CD4-positive, alpha-beta T cell treated with Interleukin-4 for 1 hour (primary cell): ENCODE measurements at regions not wholly inside any gene's neighbourhood (a gene's known extent, or its start where the extent isn't known, plus 50 kb on each side); places are given as distances from the start of the nearest gene placed in this dataset.
A peak's percentile ranks its signal among the peaks of the same experiment; 100 is the strongest.
"Not testable (repeated sequence)": the region's sequence is repeated elsewhere in the genome, so short reads cannot be mapped to it uniquely, and the experiment has no call there.

Source experiments
- DNase-seq, 2 donors: peaks; one replicate each; pipeline ENCODE4 v3.0.0-alpha.2; 2020 to 2022

DNA sequence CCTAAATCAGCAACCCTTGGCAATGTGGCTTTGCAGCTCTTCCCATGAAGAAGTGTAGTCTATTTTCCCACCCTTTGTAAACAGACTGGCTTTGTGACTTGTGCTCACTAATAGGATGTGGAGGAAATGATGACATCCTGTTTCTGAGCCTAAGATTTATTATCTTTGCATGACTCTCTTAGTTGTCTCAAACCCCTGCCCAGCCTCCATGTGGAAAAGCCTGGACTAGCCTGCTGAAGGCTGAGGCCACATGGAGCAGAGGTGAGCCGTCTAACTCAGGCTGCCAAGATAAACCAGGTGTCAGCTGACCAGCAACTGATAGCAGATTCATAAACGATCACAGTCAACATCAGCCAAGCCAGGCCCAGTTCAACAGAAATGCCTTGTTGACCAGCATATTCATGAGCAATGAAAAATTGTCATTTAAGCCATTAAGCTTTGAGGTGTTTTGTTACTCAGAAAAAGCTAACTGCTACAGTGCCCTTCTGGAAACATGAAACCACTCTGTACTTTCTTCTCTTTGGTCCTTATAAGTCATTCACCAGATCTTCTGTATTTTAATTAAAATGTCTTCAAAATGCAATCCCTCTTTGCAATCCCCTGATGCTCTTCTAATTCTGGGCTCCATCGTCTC, 586.3 kb upstream of the ANKRD30A start:
- no peak for DNase-seq

DNA sequence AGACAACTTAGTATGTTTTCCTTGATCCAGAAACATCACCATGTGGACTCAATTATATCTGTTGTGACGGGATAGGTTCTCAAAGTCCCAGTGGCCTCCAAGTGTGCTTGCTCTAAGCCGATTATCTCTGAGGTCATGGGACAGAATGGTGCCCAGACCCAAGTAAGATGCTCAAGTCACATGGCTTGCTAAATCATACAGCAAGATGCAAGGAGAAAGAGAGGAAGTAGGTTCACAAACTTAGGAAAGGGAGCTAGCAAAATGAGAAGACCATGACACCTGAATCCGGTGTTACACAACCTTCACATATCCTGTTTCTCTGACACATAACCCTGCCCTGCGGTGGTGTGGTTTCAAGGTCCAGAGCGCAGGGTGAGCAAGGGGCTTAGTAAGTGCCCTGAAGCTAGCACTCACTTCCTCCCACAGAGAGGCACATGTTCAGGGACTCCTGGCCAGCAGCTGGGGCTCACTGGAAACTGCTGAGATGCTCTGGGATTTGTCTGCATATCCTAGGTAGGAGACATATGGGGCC, 590.9 kb upstream of the ANKRD30A start:
- DNase-seq = peak in 1 of 2 donors; percentile 69

DNA sequence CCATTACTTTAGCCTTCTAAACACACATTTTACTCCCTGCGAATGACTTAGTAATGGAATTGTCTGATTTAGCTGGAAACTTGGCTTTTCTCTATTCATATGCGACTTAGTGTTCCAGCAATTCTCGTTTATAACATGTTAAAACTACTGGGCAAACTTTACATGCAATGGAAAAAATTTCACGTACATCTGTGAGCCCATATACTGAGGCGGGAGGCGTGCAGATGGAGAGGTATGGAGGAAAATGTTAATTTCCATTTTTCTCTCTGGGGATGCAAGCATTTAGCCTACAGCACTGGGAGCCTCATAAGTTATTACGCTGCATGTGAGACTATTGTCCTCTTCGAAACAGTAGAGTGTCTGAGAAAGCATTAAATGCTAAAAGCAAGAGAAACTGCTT, 591.5 kb upstream of the ANKRD30A start:
- DNase-seq = no peak

DNA sequence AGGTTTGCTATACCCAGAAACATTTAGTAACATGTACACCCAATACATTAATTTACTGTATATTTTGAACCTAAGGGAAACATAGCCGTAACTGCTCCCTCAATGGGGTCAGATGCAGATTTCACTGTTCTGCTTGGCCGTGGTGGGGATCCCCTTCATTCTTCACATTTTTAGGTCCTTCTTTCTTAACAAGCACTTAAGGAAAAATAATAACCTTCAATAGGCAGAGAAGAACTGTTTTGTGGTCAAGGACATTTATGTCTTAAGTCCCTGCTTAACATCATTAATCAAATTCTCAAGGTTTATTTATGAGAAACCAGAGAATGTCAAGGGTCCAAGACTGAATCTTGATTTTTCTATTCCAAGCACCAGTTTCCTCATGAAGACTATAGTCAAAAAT, 592.1 kb upstream of the ANKRD30A start:
- DNase-seq = no peak

DNA sequence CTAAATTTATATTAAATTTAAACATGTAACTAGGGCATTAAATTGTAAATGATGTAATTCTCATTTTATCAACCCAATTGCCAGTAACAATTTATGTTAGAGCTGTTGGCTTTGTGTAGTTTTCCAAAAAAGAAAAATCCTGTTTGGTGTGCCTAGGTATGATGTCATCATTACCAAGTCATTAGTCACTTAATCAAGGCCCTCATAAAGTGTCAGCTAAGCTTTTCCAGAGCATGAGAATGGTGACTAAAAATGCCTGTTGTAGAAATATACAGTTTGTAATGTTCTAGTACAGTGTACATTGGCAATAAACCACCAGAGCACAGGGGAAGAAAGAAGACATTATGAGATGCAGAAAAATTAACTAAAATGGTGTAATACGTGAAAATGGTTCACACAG, 593.8 kb upstream of the ANKRD30A start:
- DNase-seq = no peak

DNA sequence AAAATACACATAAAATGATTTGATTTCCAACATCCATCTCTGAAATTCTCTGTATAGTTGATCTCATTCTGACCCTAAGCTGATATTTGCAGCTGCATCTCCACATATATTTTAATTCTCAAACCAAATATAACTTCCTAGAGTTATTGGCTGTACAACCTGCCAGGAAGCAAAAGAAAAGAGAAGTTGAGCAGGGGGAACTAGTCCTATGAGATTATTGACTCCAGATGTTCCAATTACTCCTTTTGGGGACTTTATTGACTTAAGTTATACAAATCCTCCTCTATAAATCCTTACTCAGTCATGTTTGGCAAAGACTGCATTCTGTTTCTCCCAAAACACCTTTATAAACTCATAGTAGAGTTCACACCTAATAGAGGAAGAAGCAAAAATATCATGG, 599.4 kb upstream of the ANKRD30A start:
- no peak for DNase-seq

DNA sequence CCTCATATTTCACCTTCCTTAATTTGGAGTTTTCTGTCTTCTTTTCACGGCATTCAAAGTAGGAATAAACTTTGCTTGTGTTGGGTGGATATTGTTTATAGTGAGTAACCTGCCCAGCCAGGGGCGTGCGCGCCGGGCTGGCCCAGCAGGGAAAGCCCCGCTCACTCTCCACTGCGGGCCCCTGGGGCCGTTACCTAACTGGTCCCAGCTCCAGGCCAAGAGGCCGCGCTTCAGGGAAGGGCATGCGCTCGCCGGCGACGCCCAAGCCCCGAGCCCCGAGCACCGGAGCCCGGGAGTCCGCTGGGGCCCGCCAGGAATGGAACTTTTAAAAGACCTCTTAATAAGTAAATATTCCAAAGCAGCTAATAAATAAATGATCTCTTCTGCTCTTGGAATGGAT, 601.3 kb upstream of the ANKRD30A start:
- DNase-seq = not testable (repeated sequence)

DNA sequence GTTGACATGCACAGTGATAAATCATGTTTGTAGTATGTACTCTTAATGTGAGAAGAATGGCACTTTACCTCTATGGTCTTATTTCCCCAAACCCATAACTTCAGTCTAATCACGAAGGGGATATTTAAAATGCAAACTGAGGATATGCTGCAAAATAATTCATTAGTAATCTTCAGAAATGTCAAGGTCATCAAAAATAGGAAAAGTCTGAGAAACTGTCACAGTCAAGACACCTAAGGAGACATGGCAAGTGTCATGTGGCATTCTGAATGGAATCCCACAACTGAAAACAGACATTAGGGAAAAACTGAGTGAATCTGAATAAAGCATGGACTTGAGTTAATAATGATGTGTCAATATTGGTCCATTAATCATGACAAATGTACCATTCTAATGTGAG, 605.5 kb upstream of the ANKRD30A start:
- no peak for DNase-seq

DNA sequence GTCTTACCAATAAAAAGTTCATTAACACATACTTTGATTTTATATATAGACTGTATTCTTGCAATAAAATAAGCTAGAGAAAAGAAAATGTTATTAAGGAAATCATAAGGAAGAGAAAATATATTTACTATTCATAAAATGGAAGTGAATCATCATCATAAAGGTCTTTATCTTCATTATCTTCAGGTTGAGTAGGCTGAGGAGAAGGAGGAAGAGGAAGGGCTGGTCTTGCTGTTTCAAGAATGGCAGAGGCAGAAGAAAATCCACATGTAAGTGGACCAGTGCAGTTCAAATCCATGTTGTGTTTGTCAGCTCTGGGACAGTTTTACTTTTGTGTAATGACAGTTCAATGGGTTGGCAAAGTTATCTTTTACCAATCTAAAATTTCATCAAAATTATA, 609.1 kb upstream of the ANKRD30A start:
- DNase-seq = no peak

DNA sequence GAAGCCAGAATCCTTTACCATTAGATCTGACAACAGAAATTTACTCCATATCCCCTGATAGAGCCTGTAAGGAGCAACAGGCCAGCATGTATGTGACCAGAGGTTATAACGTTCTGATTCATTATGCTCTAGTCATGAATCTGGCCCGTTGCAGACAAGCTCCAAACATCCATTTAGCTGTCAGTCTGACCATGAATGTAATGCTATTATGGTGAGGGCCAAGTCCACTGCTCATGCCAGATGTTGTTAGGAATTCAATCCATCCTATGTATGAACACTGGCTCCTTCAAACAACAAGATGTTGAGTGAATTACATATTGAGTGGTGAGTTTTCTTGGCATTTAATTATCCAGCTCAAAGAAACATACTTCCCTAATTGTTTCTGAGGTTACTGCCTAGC, 610.1 kb upstream of the ANKRD30A start:
- no peak for DNase-seq

DNA sequence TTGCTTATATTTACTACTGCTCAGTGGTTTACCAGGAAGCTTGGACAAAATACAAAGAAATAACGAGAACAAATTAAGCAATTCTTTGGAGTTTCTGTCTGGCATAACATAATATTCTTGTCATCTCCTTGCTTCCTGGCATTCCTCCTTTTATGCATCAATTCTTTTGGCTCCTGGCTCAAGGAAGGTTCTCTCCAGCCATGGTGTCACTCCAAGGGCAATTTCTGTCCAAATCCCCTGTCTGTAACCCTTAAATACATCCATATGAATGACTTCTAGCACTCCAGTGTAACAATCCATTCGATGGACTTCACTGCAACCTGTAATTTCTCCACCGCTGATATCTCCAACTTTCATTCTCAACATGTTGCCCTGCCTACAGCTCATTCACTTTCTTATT, 617.7 kb upstream of the ANKRD30A start:
- no peak for DNase-seq

DNA sequence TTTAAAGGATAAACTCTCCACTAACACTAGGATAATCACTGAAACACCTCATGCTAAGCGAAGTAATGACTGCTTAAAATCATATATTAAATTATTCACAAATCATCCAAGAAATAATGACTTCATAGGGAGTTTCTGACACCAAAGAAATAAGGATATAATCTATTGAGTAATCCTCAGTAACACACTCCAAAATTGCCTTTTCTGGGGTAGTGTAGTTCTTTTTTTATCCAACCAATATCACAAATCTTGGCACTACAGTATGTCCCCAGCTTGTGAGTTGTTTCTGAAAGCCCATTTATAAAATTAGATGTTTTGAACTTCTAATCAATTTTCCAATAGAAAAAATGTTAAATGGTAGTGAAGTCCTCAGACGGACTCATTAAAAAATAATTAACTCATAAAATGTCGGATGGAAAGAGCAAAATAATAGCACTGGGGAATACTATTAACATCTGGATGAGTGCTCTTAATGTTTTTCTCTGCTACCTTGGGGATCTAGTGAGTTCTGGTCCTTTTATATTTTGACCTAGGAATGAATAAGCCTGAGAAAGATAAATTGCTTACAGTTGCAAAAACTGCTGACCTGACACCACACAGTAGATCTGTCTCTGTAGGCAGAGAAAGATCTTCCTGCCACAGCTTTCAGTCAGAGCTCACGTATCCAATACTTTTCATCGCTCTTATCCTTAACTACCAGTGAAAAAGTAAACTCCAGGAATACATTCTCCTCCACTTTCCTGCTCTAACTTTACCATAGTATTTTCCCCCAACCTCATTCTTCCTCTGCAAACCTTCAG, 618.5 kb upstream of the ANKRD30A start:
- DNase-seq = no peak

DNA sequence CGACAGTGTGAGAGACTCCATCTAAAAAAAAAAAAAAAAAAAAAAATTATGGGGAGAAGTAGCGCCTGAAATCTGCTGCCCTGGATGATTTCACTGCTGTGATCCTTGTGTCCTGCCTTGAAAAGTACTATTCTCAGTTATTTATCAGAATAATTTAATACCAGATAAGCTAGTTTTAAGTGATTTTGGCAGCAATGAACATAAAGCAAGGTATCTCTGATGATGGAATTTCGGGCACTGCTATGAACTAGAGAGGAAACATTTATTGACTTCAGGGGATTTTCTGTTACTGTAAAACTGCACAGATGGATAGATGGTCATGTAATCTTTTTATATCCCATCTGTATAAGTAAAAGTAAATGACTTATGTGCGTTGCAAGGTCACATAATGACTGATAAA, 619.1 kb upstream of the ANKRD30A start:
- DNase-seq = no peak

DNA sequence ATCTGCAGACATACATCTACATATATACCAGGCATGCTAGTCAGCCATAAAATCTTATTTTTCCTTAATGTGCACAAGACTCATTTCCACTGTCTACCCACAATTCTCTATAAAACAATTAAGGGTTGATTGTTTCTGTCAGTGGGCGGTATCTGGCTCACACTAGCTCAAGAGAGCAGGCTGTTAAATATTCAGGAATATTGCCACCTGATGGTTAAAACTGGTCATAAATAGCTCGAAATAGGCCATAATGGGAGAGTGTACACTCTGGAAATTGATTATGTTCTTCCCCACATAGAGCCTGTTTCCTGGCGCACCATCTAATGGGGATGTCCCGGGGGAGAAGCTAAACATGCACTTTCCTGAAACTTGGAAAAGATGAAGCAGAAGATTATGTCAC, 620.6 kb upstream of the ANKRD30A start:
- DNase-seq = no peak

DNA sequence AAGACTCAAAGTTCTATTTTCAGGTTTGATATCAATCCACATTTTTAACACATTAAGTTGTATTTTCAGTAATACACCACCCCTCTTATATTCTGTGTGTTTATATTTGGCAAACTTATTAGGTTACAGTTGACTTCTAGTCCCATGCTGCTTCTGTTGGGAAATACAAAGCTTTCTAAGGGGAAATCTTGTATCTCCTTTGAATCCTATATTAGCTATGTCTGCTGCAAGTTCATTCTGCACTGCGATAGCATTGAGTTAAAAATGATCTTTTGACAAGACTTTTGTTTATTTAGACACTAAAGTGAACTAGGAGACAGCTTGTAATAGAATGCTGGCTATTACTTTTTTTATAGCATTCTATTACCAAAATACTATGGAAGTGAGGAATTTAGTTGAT, 625.1 kb upstream of the ANKRD30A start:
- DNase-seq = no peak

DNA sequence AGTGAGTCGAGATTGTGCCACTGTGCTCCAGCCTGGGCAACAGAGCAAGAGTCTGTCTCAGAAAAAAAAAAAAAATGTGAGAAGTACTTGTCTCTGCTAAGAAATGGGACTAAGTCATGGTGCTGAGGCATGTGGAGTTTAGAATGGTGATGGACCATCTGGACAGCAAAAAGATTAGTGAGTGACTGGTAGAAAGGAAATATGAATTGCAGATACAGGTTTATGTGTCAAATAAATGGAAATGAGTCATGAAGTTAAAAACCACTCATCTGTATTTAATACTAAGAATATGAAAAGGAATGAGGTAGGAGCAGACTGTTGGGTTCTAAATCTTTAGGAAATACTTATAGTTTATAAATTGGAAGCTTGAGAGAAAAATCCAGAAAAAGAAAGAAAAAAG, 625.7 kb upstream of the ANKRD30A start:
- DNase-seq = no peak

DNA sequence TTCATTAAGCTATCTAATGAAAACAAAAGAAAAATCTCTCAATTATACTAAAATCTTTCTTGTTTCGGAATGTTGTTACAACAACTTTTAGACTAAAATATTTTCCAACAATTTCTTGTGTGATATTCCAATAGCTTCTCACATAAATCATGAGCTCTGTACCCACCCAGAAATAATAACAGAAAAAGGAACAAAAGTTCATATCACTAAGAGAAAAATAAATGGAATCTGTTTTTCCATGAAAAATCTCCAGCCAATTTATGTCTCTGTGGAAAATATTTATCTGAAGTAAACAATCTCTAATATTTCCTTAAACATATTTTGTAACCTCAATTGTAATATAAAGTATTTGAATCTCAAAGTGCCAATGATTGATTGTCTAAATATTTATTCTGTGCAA, 628.6 kb upstream of the ANKRD30A start:
- DNase-seq = no peak

DNA sequence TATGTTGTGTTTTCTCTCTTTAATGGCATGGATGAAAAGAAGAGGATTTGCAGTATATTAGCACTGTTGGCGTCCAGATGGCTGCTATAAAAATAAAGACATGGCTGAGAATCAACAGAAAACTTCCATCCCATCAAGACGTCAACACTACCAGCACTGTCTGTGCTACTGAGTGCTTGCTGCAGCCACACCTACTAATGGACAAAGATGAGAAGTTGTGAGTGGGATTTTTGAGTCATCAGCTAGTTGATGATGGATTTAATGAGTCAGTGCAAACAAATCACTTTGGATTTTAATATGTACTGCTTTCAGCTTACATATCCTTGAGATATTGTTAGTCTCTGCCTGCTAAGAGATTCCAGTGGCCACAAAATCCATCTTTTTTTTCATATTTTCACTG, 631.0 kb upstream of the ANKRD30A start:
- DNase-seq = no peak

DNA sequence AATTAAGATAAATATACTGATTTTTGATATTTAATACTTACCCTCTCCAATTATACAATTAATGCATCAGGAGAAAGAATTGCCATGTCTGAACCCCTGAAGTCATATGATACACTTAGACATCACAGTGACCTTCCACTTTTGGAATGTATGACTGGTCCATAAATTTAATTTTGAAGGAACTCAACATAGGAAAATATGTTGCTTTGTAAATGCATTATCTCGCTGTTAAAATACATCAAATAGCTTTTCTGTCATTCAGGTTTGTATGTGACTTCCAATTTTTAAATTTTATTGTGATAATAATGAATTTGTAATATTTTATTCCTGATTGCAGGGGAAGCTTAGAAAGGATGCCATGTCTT, 631.9 kb upstream of the ANKRD30A start:
- no peak for DNase-seq

DNA sequence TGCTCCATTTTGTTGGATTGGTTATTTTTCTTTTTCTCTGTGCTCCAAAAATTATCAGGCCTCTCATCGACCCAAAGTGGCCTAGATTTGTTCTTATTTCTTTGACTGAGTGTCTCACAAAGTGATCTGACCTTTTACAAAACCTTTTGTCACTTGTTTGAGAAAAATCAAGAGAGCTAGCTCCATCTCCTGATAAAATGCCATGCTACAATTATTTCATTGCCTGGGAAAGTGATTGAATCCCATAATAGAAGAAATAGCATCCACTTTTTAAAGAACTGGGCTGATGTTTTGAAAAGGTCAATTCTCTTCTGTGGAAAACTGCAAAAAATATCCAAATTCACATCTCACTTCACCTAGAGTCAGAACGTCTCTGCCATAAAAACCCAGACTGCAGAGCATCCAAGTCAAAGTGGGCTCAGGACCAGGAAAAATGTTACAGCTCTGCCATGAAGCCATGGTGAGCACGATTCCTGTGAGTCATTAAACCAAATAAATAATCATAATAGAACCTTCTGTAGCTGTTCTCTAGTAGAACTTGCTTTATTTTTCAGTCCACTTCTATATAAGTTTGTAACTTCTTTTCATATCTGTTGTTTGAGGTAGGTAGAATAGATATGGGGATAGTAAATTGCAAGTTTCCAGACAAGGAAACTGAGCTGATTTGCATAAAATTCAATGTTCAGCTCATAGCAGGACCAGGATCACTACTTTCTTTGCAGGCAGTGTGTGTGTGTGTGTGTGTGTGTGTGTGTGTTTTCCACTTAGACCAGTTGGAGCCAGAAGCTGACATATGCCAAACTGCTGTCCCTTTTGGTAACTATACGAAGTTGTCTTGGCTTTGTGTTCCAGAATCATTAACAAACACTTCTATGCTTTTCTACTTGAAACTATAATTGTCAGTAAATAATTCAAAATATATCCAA, 632.5 kb upstream of the ANKRD30A start:
- no peak for DNase-seq

DNA sequence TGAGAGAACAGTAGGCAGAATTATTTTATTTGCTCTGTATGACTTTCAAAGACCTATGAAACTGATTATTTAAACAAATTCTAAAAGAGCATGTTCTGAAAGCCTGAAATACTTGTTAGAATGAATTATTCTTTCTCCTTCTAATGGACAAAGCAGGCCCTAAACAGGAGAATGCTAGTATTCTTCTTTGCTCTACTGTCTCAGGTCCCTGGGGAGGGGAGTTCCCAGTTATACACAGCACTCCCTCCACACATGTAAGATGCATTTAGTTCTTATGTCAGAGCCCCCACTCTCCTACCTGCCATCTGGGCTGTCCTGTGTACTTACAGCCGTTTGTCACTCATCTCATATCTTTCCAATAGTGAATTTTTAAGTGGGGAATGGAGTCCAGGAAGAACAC, 633.5 kb upstream of the ANKRD30A start:
- no peak for DNase-seq

DNA sequence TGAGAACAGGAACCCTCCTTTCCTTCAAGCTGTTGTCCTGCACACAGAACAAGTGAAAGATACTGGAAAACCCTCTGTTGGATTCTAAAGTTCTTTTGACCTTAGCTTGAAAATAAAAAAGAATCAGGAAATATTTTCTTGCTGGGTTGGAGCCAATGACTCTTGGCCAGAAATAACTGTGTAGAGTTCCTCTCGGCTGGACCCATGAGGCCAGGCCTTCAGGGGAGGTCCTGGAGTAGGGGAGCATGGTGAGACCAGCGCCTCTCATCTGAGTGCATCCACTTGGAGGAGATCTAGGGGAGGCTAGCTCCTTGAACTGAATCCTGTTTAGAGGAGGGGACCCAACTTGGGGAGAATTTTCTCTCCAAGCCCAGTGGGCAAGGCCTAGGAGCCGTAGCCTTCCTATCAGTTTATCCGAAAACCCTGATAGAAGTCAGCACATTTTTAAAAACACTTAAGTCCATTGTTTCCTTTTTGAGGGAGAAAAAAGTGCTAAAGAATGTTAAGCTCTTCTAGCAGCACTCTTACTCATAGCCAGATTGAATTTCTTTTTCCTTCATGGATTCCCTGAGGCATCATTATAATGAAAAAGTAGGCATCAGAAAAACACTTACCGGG, 635.7 kb upstream of the ANKRD30A start:
- no peak for DNase-seq

DNA sequence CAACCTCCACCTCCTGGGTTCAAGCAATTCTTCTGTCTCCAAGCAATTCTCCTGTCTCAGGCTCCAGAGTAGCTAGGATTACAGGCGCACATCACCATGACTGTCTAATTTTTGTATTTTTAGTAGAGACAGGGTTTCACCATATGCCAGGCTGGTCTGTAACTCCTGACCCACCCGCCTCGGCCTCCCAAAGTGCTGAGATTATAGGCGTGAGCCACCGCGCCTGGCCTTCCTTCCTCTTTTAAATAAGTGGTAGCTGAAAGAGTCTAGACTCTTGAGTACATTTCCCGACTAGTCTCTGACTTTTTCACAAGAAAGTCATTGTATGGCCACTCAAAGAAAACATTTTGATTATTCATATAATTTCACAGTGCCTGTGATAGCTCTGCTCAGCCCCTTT, 636.2 kb upstream of the ANKRD30A start:
- no peak for DNase-seq
